GM12891 (cell line): ENCODE measurements at regions not wholly inside any gene's neighbourhood (a gene's known extent, or its start where the extent isn't known, plus 50 kb on each side); places are given as distances from the start of the nearest gene placed in this dataset.
"Not testable (repeated sequence)": the region's sequence is repeated elsewhere in the genome, so short reads cannot be mapped to it uniquely, and the experiment has no call there.

Experiments used
- DNase-seq: peaks from one replicate; pipeline ENCODE4 v3.0.0; 2011; ENCODE audit warnings: low spot score; ENCODE audit not compliant: insufficient read length
- FAIRE-seq: peaks from 2 replicates; lab custom pipeline; 2011; peaks lifted over from hg19 to GRCh38; lab: Jason Lieb, UNC
- PAX5 ChIP-seq: IDR thresholded peaks from 2 replicates; pipeline ENCODE4 v1.6.1; 2011; ENCODE audit warnings: low read length, moderate library complexity, mild to moderate bottlenecking; ENCODE audit not compliant: insufficient read depth, severe bottlenecking
- POLR2A ChIP-seq: IDR thresholded peaks from 2 replicates; pipeline ENCODE4 v1.6.1; 2011; ENCODE audit warnings: low read depth, low read length, control low read depth
- POLR2AphosphoS5 ChIP-seq: IDR thresholded peaks from 2 replicates; pipeline ENCODE4 v1.6.1; 2011; ENCODE audit warnings: low read depth, low read length, control low read depth
- POU2F2 ChIP-seq: IDR thresholded peaks from 2 replicates; pipeline ENCODE4 v1.6.1; 2011; ENCODE audit warnings: low read depth, mild to moderate bottlenecking, control low read depth, low read length, moderate library complexity
- SPI1 ChIP-seq: IDR thresholded peaks from 2 replicates; pipeline ENCODE4 v1.6.1; 2011; ENCODE audit warnings: low read depth, low read length, control low read depth
- TAF1 ChIP-seq: IDR thresholded peaks from 2 replicates; pipeline ENCODE4 v1.6.1; 2011; ENCODE audit warnings: low read depth, low read length, control low read depth

- DNase-seq (no peak), FAIRE-seq (no peak)
Observed at GRCh38 chr1:31510853-31511789, 65.2 kb upstream of the TINAGL1 start.

GRCh38 chr1:31511848-31512615 lies 64.3 kb upstream of the TINAGL1 start:
- no peak for TF ChIP-seq POLR2AphosphoS5
- TF ChIP-seq TAF1 = no peak
- no peak for TF ChIP-seq POU2F2
- TF ChIP-seq PAX5 = no peak
- TF ChIP-seq SPI1 = no peak
- no peak for TF ChIP-seq POLR2A
- DNase-seq = no peak
- no peak for FAIRE-seq

More at GRCh38 chr1:31510853-31511789, 65.2 kb upstream of the TINAGL1 start:
- no peak for TF ChIP-seq POLR2AphosphoS5
- no peak for TF ChIP-seq PAX5
- no peak for TF ChIP-seq POLR2A
- TF ChIP-seq TAF1 = no peak
- TF ChIP-seq POU2F2 = no peak
- TF ChIP-seq SPI1 = no peak

GRCh38 chr1:31514117-31514516 lies 62.2 kb upstream of the TINAGL1 start:
- no peak for TF ChIP-seq TAF1
- no peak for TF ChIP-seq PAX5
- TF ChIP-seq POLR2A = no peak
- no peak for TF ChIP-seq POU2F2
- no peak for TF ChIP-seq SPI1
- TF ChIP-seq POLR2AphosphoS5 = no peak
- no peak for DNase-seq

DNA sequence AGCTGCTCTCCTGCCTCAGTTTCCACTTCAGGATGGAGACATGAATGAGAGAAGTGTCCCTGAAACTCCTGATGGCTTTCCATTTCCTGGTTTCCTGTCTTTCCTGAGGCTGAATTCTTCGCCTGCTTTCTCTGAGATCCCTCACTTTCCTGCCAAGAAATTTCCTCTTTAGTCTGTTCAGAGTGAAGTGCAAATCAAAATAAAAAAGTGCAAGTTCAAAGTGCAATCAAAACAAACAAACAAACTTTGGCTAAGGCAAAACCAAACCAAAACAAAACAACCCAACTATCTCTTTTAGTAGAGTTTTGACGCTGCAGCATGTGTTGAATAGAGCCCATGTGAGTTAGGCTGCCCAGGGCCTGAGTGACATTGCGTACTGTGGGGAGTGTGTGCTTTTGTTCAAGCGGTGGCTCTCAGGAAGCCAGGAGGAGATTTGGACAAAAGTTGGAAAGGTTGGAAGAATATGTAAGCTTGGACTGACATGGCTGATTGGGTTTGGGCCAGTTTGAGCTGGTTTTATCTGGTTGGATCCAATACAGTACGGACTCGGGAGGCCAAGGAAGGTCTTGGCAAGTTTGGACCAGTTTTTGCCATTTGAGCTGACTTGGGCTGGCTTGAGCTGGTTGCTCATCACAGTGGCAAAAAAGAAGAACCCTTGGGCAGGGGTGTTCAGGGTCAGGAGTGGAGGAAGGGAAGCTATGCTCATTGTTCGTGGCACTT lies 61.1 kb upstream of the TINAGL1 start:
- TF ChIP-seq TAF1 (no peak), SPI1 (no peak), POLR2A (no peak), POLR2AphosphoS5 (no peak), POU2F2 (no peak), PAX5 (no peak)
- FAIRE-seq = no peak

More at GRCh38 chr1:31514117-31514516, 62.2 kb upstream of the TINAGL1 start:
- no peak for FAIRE-seq

GRCh38 chr1:31515936-31516335 lies 60.4 kb upstream of the TINAGL1 start:
- TF ChIP-seq POU2F2 = no peak
- TF ChIP-seq PAX5 = no peak
- TF ChIP-seq POLR2A = no peak
- no peak for TF ChIP-seq POLR2AphosphoS5
- TF ChIP-seq TAF1 = no peak
- no peak for TF ChIP-seq SPI1
- no peak for DNase-seq
- no peak for FAIRE-seq

More for the DNA sequence above, 61.1 kb upstream of the TINAGL1 start:
- DNase-seq = no peak

DNA sequence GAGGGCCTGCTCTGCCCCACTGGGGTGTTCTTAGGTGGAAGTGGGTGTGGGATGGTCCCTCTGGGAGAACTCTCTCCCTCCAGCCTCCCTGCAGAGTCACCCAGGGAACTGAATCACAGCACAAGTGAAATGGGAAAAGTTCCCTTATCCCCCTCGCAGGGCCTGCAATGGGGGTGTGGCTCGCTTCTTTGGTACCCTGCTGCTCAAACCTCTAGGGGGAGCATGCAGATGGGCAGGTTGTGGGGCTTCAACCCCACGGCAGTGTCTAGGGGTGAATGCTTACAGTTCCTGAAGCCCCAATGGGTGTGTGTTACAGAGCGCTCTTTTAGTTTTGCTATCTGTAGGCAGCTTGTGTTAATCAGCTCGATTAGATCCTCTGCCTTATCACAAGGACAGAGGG lies 59.0 kb upstream of the TINAGL1 start:
- DNase-seq = no peak
- no peak for FAIRE-seq
- TF ChIP-seq TAF1 (no peak), POU2F2 (no peak), POLR2A (no peak), POLR2AphosphoS5 (no peak), SPI1 (no peak), PAX5 (no peak)

GRCh38 chr1:31517986-31518385 lies 58.3 kb upstream of the TINAGL1 start:
- FAIRE-seq, DNase-seq: not testable (repeated sequence)

- no peak for FAIRE-seq
- DNase-seq = no peak
- TF ChIP-seq POLR2AphosphoS5 (no peak), PAX5 (no peak), SPI1 (no peak), TAF1 (no peak), POU2F2 (no peak)
Observed at GRCh38 chr1:31521761-31522555, 54.4 kb upstream of the TINAGL1 start.

GRCh38 chr1:31522556-31522845 lies 53.8 kb upstream of the TINAGL1 start:
- DNase-seq = no peak
- no peak for TF ChIP-seq POLR2A
- TF ChIP-seq PAX5 = no peak
- no peak for TF ChIP-seq POU2F2
- no peak for TF ChIP-seq SPI1
- no peak for TF ChIP-seq POLR2AphosphoS5
- no peak for TF ChIP-seq TAF1
- FAIRE-seq = no peak
